Calu3 (cell line): ENCODE measurements at regions not wholly inside any gene's neighbourhood (a gene's known extent, or its start where the extent isn't known, plus 50 kb on each side); places are given as distances from the start of the nearest gene placed in this dataset.

Experiments used
- BruUV-seq: library from RNA; stranded (reverse); fragments of 400-500 nt; replicated peaks from 2 replicates; lab custom pipeline; 2021; lab: Mats Ljungman, UMichigan
- CTCF ChIA-PET: fragments of 300-600 bp; sonication (Branson Sonifier 250); formaldehyde crosslinking; loops from one replicate; lab custom pipeline; 2022; ENCODE audit warnings: antibody characterized with exemption; lab: Charles Lee
- DNase-seq: peaks from one replicate; pipeline ENCODE4 v3.0.0; 2022
- H3K27ac Mint-ChIP-seq: one replicate; pipeline ENCODE4 v1.8.0; 2022; ENCODE audit warnings: mixed read lengths; ENCODE audit not compliant: unreplicated experiment
- H3K27me3 Mint-ChIP-seq: one replicate; pipeline ENCODE4 v1.8.0; 2022; ENCODE audit warnings: mixed read lengths; ENCODE audit not compliant: unreplicated experiment
- H3K36me3 Mint-ChIP-seq: one replicate; pipeline ENCODE4 v1.8.0; 2022; ENCODE audit warnings: mild to moderate bottlenecking, moderate library complexity, mixed read lengths; ENCODE audit not compliant: insufficient read depth, unreplicated experiment
- H3K4me1 Mint-ChIP-seq: one replicate; pipeline ENCODE4 v1.8.0; 2022; ENCODE audit warnings: mild to moderate bottlenecking, low read depth, mixed read lengths; ENCODE audit not compliant: unreplicated experiment
- H3K4me3 Mint-ChIP-seq: one replicate; pipeline ENCODE4 v1.8.0; 2022; ENCODE audit warnings: mild to moderate bottlenecking, low read depth, moderate library complexity, mixed read lengths; ENCODE audit not compliant: unreplicated experiment
- H3K9me3 Mint-ChIP-seq: one replicate; pipeline ENCODE4 v1.8.0; 2022; ENCODE audit warnings: low read depth, mixed read lengths; ENCODE audit not compliant: unreplicated experiment
- CTCF ChIP-seq: fragments of 200-600 bp; IDR thresholded peaks from one replicate; pipeline ENCODE4 v1.8.0; 2022; ENCODE audit warnings: antibody characterized with exemption; ENCODE audit not compliant: unreplicated experiment
- intact Hi-C: fragments of 100-400 bp; cut with micrococcal nuclease; formaldehyde crosslinking; loops from one replicate; pipeline ENCODE4 v1.10.0; 2022; ENCODE audit not compliant: unreplicated experiment

- intact Hi-C loops = no loop called here
- no peak for DNase-seq
- Mint-ChIP-seq H3K27ac (no peak overlapping the region), H3K4me1 (no peaks in the 10 kb centered on the region), H3K9me3 (peaks cover 2% of the 10 kb centered on the region), H3K4me3 (no peak overlapping the region), H3K36me3 (no peaks in the 10 kb centered on the region), H3K27me3 (no peaks in the 10 kb centered on the region)
- no TSS peak for BruUV-seq
- no peak for TF ChIP-seq CTCF
- CTCF ChIA-PET = no interaction called here
Measured at GRCh38 chr1:208829595-208829994, 585.4 kb upstream of the PLXNA2 start.

DNA sequence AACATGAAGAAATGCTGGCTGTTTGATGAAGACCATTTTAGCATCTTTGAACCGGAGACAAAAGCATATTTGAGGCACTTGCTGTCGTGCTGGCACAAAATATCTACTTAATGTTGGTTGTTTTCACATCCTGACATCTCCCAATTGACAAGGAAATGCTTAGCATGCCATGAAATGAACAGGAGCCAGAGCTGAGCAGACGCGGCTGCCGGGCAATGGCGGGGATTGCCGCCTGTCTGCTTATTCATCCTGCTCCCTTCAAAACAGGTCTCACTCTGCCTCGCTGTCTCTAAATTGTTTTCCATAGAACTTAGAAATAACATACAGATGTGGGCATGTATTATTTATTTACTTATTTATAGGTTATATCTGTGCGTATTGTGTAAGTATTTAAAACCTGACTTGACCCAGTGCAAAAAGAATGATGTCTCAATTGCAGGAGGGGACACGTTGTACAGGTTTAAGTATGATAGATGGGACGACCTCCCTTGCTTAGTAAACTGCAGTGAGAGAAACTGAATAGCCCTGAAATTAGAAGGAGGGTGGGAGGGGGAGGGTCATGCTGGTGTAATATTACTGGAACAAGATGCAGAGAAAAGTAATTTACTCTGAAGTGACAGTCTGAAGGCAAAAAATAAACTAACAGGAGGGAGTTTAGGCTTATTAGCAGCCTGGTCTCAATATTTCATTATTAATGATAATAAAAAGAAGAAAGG, 590.4 kb upstream of the PLXNA2 start:
- CTCF ChIA-PET = no interaction called here
- no peaks in the 10 kb centered on the region for H3K4me1 Mint-ChIP-seq

GRCh38 chr1:208835097-208835463, 590.9 kb upstream of the PLXNA2 start:
- TF ChIP-seq CTCF = no peak
- H3K36me3 Mint-ChIP-seq = no peaks in the 10 kb centered on the region
- no peaks in the 10 kb centered on the region for H3K4me1 Mint-ChIP-seq
- H3K27me3 Mint-ChIP-seq = no peaks in the 10 kb centered on the region
- H3K9me3 Mint-ChIP-seq = no peaks in the 10 kb centered on the region
- no peak overlapping the region for H3K27ac Mint-ChIP-seq
- no peak overlapping the region for H3K4me3 Mint-ChIP-seq
- no peak for DNase-seq
- intact Hi-C loops = loop anchor here (5.0 kb wide), 1 partner anchor 412 kb away; no protein-coding TSS in a partner anchor
- no TSS peak for BruUV-seq
- CTCF ChIA-PET = no interaction called here

More for the DNA sequence above, 590.4 kb upstream of the PLXNA2 start:
- no peak for DNase-seq
- Mint-ChIP-seq H3K4me3 (no peak overlapping the region), H3K27me3 (no peaks in the 10 kb centered on the region), H3K27ac (no peak overlapping the region), H3K36me3 (no peaks in the 10 kb centered on the region), H3K9me3 (no peaks in the 10 kb centered on the region)
- TF ChIP-seq CTCF = no peak
- no TSS peak for BruUV-seq
- intact Hi-C loops = loop anchor here (5.0 kb wide), 1 partner anchor 413 kb away; no protein-coding TSS in a partner anchor

GRCh38 chr1:208835781-208836180, 591.6 kb upstream of the PLXNA2 start:
- no peak for TF ChIP-seq CTCF
- Mint-ChIP-seq H3K4me3 (no peak overlapping the region), H3K27ac (no peak overlapping the region), H3K4me1 (no peaks in the 10 kb centered on the region), H3K9me3 (no peaks in the 10 kb centered on the region), H3K36me3 (no peaks in the 10 kb centered on the region), H3K27me3 (no peaks in the 10 kb centered on the region)
- no TSS peak for BruUV-seq
- intact Hi-C loops = loop anchor here (5.0 kb wide), 1 partner anchor 412 kb away; no protein-coding TSS in a partner anchor
- no peak for DNase-seq
- CTCF ChIA-PET = interaction anchor here (0.6 kb wide), 1 partner anchor 115 kb away, joined by 3 read pairs; no protein-coding TSS in a partner anchor
